ENCODE measurements at regions not wholly inside any gene's neighbourhood (a gene's known extent, or its start where the extent isn't known, plus 50 kb on each side); places are given as distances from the start of the nearest gene placed in this dataset.

GRCh38 chr18:31232013-31232412, 69.4 kb upstream of the DSC1 start:
- TF ChIP-seq, protein P1, sequence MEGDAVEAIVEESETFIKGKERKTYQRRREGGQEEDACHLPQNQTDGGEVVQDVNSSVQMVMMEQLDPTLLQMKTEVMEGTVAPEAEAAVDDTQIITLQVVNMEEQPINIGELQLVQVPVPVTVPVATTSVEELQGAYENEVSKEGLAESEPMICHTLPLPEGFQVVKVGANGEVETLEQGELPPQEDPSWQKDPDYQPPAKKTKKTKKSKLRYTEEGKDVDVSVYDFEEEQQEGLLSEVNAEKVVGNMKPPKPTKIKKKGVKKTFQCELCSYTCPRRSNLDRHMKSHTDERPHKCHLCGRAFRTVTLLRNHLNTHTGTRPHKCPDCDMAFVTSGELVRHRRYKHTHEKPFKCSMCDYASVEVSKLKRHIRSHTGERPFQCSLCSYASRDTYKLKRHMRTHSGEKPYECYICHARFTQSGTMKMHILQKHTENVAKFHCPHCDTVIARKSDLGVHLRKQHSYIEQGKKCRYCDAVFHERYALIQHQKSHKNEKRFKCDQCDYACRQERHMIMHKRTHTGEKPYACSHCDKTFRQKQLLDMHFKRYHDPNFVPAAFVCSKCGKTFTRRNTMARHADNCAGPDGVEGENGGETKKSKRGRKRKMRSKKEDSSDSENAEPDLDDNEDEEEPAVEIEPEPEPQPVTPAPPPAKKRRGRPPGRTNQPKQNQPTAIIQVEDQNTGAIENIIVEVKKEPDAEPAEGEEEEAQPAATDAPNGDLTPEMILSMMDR (IDR thresholded peaks at IDR 0.05) = no peak
- TF ChIP-seq POLR2A (IDR thresholded peaks at IDR 0.05; ENCODE audit: low read depth) = no peak

All from esophagus muscularis mucosa (tissue), 3 donors.